B cell (primary cell): ENCODE measurements at regions not wholly inside any gene's neighbourhood (a gene's known extent, or its start where the extent isn't known, plus 50 kb on each side); places are given as distances from the start of the nearest gene placed in this dataset.

Experiments used
- ATAC-seq: fragments of 200-7000 bp; cut with Tn5 transposase; one replicate; pipeline ENCODE4 v1.10.0; 2021; ENCODE audit warnings: low read depth, mild to moderate bottlenecking, moderate number of reproducible peaks, moderate library complexity
- CTCF ChIA-PET: fragments of 350-600 bp; sonication (Branson Sonifier 250); formaldehyde crosslinking; loops from one replicate; lab custom pipeline; 2021; ENCODE audit warnings: antibody characterized with exemption, inconsistent platforms; lab: Charles Lee
- POLR2A ChIA-PET: fragments of 350-600 bp; sonication (Branson Sonifier 250); formaldehyde crosslinking; loops from one replicate; lab custom pipeline; 2021; ENCODE audit warnings: antibody characterized with exemption; lab: Charles Lee
- DNase-seq: peaks from one replicate; pipeline ENCODE4 v3.0.0; 2013
- H2AFZ ChIP-seq: 2 replicates; pipeline ENCODE4 v1.6.1; 2012; ENCODE audit warnings: mild to moderate bottlenecking, low read depth, low read length; ENCODE audit not compliant: insufficient read depth, poor library complexity, severe bottlenecking
- H3K27ac ChIP-seq, 2 donors: 1 replicate in 1 of 2; 2 replicates in 1 of 2; pipeline ENCODE4 v1.5.1; 2012 to 2013; ENCODE audit warnings: low read length in 2 of 2, mild to moderate bottlenecking in 2 of 2, moderate library complexity in 1 of 2
- H3K27me3 ChIP-seq, 4 experiments: fragments of 200-600 bp in 1 of 4; sonication (generic) in 1 of 4; replicated peaks in 1 of 4; 1 replicate in 2 of 4; 2 replicates in 2 of 4; pipeline versions ENCODE4 v1.6.1 to v1.7.0; 2013 to 2016; ENCODE audit warnings: low read length in 3 of 4, mild to moderate bottlenecking in 2 of 4, mixed read lengths in 1 of 4, moderate library complexity in 1 of 4; ENCODE audit not compliant: insufficient read depth in 4 of 4, control insufficient read depth in 3 of 4; ENCODE audit errors: control extremely low read depth in 1 of 4
- H3K36me3 ChIP-seq, 2 experiments: replicated peaks in 1 of 2; 1 replicate in 1 of 2; 2 replicates in 1 of 2; pipeline versions ENCODE4 v1.6.1 to v1.7.1; 2013; ENCODE audit warnings: low read length in 1 of 2; ENCODE audit not compliant: insufficient read depth in 2 of 2, control insufficient read depth in 1 of 2; ENCODE audit errors: control extremely low read depth in 1 of 2, extremely low read depth in 1 of 2
- H3K4me1 ChIP-seq, 2 donors: fragments of 200-600 bp in 1 of 2; sonication (generic) in 1 of 2; 1 replicate in 1 of 2; 2 replicates in 1 of 2; pipeline versions ENCODE4 v1.5.1 to v1.6.1; 2013 to 2017; ENCODE audit warnings: low read length in 2 of 2; ENCODE audit not compliant: control insufficient read depth in 2 of 2, insufficient read depth in 2 of 2
- H3K4me2 ChIP-seq: replicated peaks from 2 replicates; pipeline ENCODE3; 2012; ENCODE audit warnings: mild to moderate bottlenecking, low read depth, low read length; ENCODE audit not compliant: poor library complexity, severe bottlenecking
- H3K4me3 ChIP-seq, 5 experiments: fragments of 200-600 bp in 1 of 5; sonication (generic) in 1 of 5; 1 replicate in 3 of 5; 2 replicates in 2 of 5; pipeline versions ENCODE4 v1.5.1 to v1.7.0; 2011 to 2016; ENCODE audit warnings: low read length in 4 of 5, mild to moderate bottlenecking in 4 of 5, low read depth in 2 of 5, control low read depth in 1 of 5, moderate library complexity in 1 of 5; ENCODE audit not compliant: insufficient read depth in 1 of 5; ENCODE audit errors: control extremely low read depth in 1 of 5, extremely low read depth in 1 of 5
- H3K79me2 ChIP-seq: fragments of 200-600 bp; sonication (generic); one replicate; pipeline ENCODE4 v1.6.0; 2016; ENCODE audit warnings: low read length; ENCODE audit not compliant: control insufficient read depth, insufficient read depth
- H3K9ac ChIP-seq: fragments of 200-600 bp; sonication (generic); 2 replicates; pipeline ENCODE4 v1.6.1; 2017; ENCODE audit warnings: mild to moderate bottlenecking, low read length, moderate library complexity
- H3K9me3 ChIP-seq, 3 donors: one replicate each; pipeline versions ENCODE4 v1.6.1 to v1.7.1; 2013; ENCODE audit warnings: low read length in 2 of 3; ENCODE audit not compliant: control insufficient read depth in 2 of 3, insufficient read depth in 1 of 3; ENCODE audit errors: control extremely low read depth in 1 of 3
- H4K20me1 ChIP-seq: 2 replicates; pipeline ENCODE4 v1.6.0; 2012; ENCODE audit warnings: mild to moderate bottlenecking, low read length; ENCODE audit not compliant: insufficient read depth, control insufficient read depth, poor library complexity, severe bottlenecking
- H3K27ac Mint-ChIP-seq: one replicate; pipeline ENCODE4 v1.8.0; 2021; ENCODE audit warnings: mixed read lengths
- H3K27me3 Mint-ChIP-seq: one replicate; pipeline ENCODE4 v1.8.0; 2021; ENCODE audit warnings: mixed read lengths
- H3K4me1 Mint-ChIP-seq: one replicate; pipeline ENCODE4 v1.8.0; 2021; ENCODE audit warnings: mixed read lengths
- H3K4me3 Mint-ChIP-seq: one replicate; pipeline ENCODE4 v1.8.0; 2021; ENCODE audit warnings: mixed read lengths
- H3K9me3 Mint-ChIP-seq: one replicate; pipeline ENCODE4 v1.8.0; 2022; ENCODE audit warnings: mixed read lengths; ENCODE audit not compliant: insufficient read depth
- CTCF ChIP-seq: fragments of 200-600 bp; IDR thresholded peaks from one replicate; pipeline ENCODE4 v1.8.0; 2022; ENCODE audit warnings: antibody characterized with exemption, mild to moderate bottlenecking
- EZH2 ChIP-seq: IDR thresholded peaks from 2 replicates; pipeline ENCODE4 v1.6.1; 2012; ENCODE audit warnings: borderline replicate concordance, low read depth, mild to moderate bottlenecking, moderate library complexity, low read length; ENCODE audit not compliant: insufficient read depth, poor library complexity, severe bottlenecking
- WGBS: methylation state at CpG from one replicate; pipeline ENCODE4 v1.1.5; 2013; ENCODE audit warnings: missing lambda C conversion rate; ENCODE audit not compliant: insufficient coverage; 5-methylcytosine and 5-hydroxymethylcytosine counted together
- intact Hi-C: fragments of 100-400 bp; cut with micrococcal nuclease; formaldehyde crosslinking; loops from one replicate; pipeline ENCODE4 v1.10.0; 2022

- no peak overlapping the region for H2AFZ ChIP-seq
- Mint-ChIP-seq H3K27ac (no peak overlapping the region), H3K4me1 (no peaks in the 10 kb centered on the region), H3K4me3 (no peak overlapping the region), H3K9me3 (peaks cover 2% of the 10 kb centered on the region), H3K27me3 (no peaks in the 10 kb centered on the region)
- no peaks in the 10 kb centered on the region for H3K27me3 ChIP-seq
- H3K9ac ChIP-seq: no peak overlapping the region
- no peaks in the 10 kb centered on the region for H3K36me3 ChIP-seq
- ATAC-seq: no peak
- ChIA-PET POLR2A (no interaction called here), CTCF (no interaction called here)
- H3K4me3 ChIP-seq: no peak overlapping the region
- H3K27ac ChIP-seq: no peak overlapping the region
- H3K4me2 ChIP-seq: no peak overlapping the region
- TF ChIP-seq CTCF (no peak), EZH2 (no peak)
- H4K20me1 ChIP-seq: no peaks in the 10 kb centered on the region
- H3K9me3 ChIP-seq: no peaks in the 10 kb centered on the region
- WGBS: 93% methylated on average over 3 of the region's 5 CpGs
- H3K4me1 ChIP-seq: no peaks in the 10 kb centered on the region
- intact Hi-C loops: no loop called here
- no peaks in the 10 kb centered on the region for H3K79me2 ChIP-seq
- no peak for DNase-seq
Observed at GRCh38 chr18:57923611-57924010, 120.4 kb upstream of the NEDD4L start.

GRCh38 chr18:57922885-57923284 lies 119.8 kb upstream of the ATP8B1 start:
- CTCF ChIA-PET: no interaction called here
- H3K9me3 Mint-ChIP-seq: peaks cover 2% of the 10 kb centered on the region

More at GRCh38 chr18:57922885-57923284, 119.8 kb upstream of the ATP8B1 start:
- H3K4me1 Mint-ChIP-seq: no peaks in the 10 kb centered on the region
- H3K9ac ChIP-seq: no peak overlapping the region
- no peak overlapping the region for H3K4me3 Mint-ChIP-seq
- no peaks in the 10 kb centered on the region for H3K9me3 ChIP-seq
- no peak overlapping the region for H3K4me2 ChIP-seq
- H2AFZ ChIP-seq: no peak overlapping the region
- whole genome bisulfite sequencing: 83% methylated on average over 1 of the region's 3 CpGs
- no peak overlapping the region for H3K27ac ChIP-seq
- H3K27me3 ChIP-seq: no peaks in the 10 kb centered on the region
- H4K20me1 ChIP-seq: no peaks in the 10 kb centered on the region
- intact Hi-C loops: no loop called here
- H3K79me2 ChIP-seq: no peaks in the 10 kb centered on the region
- TF ChIP-seq CTCF (no peak), EZH2 (no peak)
- no peaks in the 10 kb centered on the region for H3K27me3 Mint-ChIP-seq
- no peak overlapping the region for H3K4me3 ChIP-seq
- POLR2A ChIA-PET: no interaction called here
- H3K4me1 ChIP-seq: no peaks in the 10 kb centered on the region
- H3K27ac Mint-ChIP-seq: no peak overlapping the region
- DNase-seq: no peak
- no peaks in the 10 kb centered on the region for H3K36me3 ChIP-seq
- ATAC-seq: no peak
